SIG-M5 treated with dmso at 0.1 percent for 504 hours (cell line): ENCODE measurements at regions not wholly inside any gene's neighbourhood (a gene's known extent, or its start where the extent isn't known, plus 50 kb on each side); places are given as distances from the start of the nearest gene placed in this dataset.
"Not testable (repeated sequence)": the region's sequence is repeated elsewhere in the genome, so short reads cannot be mapped to it uniquely, and the experiment has no call there.

Experiments used
- DNase-seq: peaks from one replicate; lab custom pipeline; 2025; ENCODE audit not compliant: unreplicated experiment; lab: John Stamatoyannopoulos, UW

DNA sequence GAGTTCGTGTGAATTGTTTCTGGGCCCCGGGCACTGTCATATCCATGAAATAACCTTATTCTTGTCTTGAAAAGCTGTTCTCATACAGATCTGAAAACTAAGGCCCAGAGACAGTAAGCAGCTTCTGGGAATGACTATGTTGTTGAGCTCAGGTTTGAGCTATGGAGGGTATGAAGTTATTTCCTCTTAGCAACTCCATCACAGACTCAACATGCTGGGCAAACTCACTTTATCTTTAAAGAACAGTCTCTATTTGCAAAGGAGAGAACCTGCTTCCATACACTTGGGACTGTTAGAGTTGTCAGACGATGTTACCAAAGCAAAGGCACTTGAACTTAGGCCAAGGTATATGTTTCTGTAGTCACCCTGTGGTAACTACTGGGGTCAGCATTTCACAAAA is 90.0 kb downstream of the GPR88 start:
- DNase-seq = no peak

DNA sequence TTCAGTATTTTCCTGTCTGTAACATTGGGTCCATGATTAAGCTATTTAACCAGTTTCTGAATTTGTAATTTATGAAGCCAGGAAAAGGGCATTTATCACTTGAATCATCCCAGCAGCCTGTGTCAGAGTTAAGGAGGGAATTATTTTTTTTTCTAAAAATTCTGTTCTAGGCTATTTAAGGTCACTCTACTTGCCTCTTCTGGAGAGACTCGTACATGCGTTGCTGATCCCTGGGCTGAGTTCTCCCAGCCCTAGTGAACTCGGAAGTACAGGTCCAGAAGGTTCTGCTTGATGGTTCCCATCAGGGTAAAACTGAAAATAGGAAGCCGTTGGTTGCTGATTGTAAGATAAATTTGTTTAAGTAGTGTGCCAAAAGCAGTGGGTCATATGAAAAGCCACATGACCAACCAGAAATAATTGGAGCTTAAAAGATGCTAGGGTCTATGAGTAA is 90.7 kb downstream of the GPR88 start:
- no peak for DNase-seq

DNA sequence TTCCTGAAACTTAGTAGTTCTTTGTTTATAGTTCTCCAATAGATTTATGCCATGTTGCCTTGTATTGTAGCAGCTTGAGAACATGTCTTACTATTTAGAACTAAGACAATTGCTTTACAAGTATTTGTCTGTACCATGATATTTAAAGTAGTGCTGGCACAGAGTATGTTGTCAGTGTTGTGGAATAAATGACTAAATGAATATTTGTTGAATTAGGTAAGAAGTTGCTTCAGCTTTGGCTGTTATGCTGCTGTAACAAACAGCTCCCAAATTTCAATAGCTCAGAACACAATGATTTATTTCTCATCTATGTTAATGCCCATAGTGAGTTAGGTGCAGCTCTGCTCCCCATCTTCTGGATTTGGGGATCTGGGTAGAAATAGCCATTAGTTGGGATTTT is 90.2 kb upstream of the VCAM1 start:
- no peak for DNase-seq

DNA sequence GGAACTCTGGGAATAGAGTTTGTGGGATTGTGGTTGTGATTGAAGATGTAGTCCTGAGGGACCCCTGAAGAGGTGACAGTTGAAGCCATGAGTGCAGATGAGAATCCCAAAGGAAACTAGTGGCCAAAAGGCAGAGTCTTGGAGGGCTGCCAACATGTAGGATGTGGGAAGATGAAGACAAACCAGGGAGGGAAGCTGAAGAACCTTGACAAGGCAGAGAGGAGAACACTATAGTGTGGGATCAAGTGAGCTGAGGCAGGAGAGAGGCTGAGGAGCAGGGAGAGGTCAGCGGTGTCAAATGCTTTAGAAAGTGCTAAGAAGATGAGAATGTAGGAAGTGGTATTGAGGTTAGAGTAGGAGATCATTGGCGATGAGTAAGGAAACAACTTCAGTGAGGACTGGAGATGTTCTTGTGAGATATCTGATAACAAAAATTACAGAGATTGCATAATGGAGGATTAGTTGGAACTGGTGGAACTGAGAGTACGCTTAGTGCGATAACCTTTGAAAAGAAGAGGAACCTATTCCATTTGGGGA is 88.5 kb upstream of the VCAM1 start:
- peak; percentile 22 for DNase-seq

DNA sequence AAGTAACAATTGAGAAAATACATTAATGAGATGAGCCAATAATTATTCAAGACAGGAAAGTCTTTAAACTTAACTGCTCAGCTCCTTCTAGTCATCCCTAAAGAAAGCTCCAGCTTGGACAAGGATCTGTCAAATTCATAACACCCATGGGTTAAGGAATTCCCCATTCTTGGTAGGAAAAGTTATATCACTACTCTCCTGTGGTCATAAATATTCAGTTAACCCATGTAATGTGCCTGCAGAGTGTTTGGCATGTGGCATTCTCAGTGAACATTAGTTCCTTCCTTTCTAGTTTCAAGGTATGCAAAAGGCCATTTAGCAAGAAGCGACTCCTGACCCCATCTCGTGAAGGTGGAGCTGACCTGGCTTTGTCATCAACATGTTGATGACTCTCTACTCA is 76.7 kb upstream of the VCAM1 start:
- DNase-seq = no peak

DNA sequence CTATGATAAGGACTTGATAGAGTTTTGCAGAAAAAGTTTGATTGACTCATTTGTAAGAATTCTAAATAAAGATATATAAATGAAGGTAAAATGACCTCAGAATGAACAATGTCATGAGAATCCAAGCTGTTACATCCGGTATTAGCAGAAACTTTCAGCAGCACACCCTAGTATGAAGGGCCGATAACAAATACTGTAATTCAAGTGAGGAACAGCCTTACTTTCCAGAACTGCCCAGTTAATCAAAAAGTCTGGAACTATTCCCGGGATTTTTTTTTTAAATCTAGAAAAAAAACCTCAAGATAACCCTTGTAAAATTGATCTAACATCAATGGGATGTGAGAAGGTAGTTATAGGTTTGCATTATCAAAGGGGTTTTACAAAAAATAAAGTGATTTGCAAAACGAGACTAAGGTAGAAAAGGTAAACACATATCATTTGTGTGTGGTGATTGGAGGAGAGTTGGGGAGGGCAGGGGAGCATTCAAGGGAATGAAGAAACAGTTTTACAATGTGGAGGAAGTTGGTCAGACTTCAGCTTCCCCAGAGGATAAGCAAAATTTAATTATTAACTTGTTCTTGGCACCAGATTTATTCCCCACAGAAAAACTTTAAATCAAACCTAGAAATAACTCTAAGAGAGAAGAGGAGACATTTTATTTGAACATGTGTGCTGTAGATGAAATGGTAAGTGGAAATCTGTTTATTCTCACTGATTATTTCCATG is 75.9 kb upstream of the VCAM1 start:
- DNase-seq = no peak

DNA sequence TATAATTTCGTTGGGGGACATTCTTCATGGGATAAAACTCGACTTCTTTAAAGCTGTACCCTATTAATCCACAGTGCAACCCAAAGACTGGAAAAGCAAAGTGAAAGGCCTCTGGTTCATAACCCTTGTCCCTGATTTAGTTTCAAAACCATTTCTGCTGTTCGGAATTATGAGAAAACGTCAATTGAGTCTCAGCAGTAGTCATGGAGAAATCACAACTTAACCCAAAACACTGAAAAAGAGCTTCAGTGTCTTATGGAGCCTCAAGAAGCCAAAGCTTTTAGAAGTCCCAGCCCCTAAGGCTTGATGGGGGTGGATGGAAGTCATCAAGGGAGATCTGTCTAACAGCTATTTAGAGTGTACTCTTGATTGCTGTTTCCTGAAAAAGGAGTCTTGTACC is 73.5 kb upstream of the VCAM1 start:
- DNase-seq = no peak

DNA sequence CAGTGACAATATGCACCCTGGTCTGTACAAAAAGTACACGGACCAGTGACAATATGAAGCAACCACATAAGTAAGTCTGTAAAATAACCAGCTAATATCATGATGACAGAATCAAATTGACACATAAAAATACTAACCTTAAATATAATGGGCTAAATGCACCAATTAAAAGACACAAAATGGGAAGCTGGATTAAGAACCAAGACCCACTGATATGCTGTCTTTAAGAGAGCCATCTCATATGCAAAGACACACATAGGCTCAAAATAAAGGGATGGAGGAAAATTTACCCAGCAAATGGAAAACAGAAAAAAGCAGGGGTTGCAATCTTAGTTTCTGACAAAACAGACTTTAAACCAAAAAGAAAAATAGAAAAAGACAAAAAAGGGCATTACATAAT is 70.4 kb upstream of the VCAM1 start:
- no peak for DNase-seq

DNA sequence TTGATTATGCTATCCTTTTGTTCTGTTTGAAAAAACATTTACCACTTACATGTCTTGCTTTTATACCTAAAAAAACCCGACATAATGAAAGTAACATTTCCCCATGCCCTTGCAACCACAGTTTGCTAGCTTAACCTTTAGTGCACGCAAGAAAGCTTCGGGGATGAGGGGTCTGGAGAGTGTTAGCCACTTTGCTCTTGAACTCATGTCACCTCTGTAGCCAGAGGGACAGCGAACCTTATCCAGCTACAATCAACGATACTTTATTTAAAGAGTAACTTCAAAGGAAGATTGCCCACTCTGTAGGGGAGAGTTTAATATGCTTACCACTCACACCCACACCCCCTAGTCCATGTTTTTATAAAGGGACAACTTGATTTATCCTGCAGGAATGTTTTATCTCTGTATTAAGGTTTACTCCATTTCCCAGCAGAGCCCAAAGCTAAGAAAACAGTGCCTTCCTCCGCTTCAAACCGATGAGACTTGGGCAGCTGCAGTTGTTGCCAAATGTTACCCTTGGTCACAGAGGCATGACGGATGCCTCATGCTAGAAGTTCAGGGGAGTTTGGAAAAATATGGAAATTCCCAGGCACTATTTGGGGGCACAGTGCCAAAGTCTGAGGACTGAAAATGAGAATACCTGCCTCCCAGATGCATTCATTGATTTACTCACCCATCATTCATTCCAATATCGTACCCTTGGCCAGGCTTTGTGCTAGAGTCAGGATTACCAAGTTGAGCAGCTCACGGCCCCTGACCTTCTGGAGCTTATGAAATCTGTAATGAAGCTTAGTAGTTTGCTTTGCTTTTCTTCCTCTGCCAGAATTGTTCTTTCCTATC is 61.4 kb upstream of the VCAM1 start:
- DNase-seq = no peak

DNA sequence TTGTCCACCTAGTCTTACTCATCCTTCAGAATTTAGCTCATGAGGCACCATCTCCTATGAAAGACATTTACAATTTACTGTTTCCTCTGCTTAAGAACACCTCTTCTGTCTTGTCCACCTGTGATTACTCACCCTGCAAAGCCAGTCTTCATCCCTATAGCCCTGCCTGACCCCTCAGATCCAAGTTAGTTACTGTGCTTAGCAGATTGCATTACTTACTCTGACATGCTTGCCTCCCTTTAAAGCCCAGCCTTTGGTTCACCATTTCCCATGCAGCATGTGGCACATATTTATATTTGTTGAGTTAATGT is 60.9 kb upstream of the VCAM1 start:
- no peak for DNase-seq

DNA sequence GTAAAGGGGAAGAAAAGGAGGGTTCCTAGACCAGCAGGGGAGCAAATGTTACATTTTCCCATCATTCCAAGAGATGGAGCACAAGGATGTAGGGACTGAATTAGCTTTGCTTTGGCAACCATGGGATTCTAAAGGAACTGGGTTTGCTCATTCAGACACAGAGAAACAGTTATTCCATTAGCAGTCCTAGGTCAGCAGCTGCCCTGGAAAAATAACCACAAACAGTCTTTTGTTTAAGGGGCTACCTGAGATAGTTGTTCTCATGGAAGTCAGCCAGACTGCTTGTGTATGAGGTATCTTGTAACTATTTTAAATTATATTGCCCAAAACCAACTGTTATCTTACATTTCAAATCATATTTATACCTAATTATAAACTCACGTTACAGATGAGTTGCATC is 58.4 kb upstream of the VCAM1 start:
- no peak for DNase-seq

DNA sequence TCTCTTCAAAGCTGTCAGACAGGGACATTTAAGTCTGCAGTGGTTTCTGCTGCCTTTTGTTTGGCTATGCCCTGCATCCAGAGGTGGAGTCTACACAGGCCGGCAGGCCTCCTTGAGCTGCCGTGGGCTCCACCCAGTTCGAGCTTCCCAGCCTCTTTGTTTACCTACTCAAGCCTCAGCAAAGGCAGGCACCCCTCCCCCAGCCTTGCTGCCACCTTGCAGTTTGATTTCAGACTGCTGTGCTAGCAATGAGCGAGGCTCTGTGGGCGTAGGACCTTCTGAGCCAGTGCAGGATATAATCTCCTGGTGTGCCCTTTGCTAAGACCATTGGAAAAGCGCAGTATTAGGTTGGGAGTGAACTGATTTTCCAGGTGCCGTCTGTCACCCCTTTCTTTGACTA is 51.0 kb upstream of the VCAM1 start:
- DNase-seq = not testable (repeated sequence)
